GM18951 (cell line): ENCODE measurements at regions not wholly inside any gene's neighbourhood (a gene's known extent, or its start where the extent isn't known, plus 50 kb on each side); places are given as distances from the start of the nearest gene placed in this dataset.

Experiments
- POLR2A ChIP-seq: IDR thresholded peaks from 4 replicates; pipeline ENCODE4 v1.6.1; 2011; ENCODE audit warnings: mild to moderate bottlenecking; ENCODE audit not compliant: insufficient read length, insufficient read depth; ENCODE audit errors: extremely low read depth
- in situ Hi-C: fragments of 300-500 bp; cut with MboI; formaldehyde crosslinking; loops from one replicate; pipeline ENCODE4 v1.12.0; 2022; ENCODE audit warnings: low sequenced_read_pairs, mixed read lengths, inconsistent platforms; ENCODE audit not compliant: unreplicated experiment

DNA sequence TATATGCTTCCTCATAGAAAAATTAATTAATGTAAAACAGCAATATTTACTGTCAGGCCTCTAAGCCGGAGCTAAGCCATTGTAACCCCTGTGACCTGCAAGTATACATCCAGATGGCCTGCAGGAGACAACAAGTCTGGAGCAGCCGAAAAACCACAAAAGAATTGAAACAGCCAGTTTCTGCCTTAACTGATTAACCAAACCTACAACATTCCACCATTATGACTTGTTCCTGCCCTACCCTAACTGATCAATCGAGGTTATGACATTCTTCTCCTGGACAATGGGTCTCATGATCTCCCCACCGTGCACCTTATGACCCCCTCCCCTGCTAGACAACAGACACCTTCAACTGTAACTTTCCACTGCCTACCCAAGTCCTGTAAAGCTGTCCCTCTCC, 205.8 kb upstream of the DUSP10 start:
- in situ Hi-C loops, result no loop called here
- no peak for TF ChIP-seq POLR2A

DNA sequence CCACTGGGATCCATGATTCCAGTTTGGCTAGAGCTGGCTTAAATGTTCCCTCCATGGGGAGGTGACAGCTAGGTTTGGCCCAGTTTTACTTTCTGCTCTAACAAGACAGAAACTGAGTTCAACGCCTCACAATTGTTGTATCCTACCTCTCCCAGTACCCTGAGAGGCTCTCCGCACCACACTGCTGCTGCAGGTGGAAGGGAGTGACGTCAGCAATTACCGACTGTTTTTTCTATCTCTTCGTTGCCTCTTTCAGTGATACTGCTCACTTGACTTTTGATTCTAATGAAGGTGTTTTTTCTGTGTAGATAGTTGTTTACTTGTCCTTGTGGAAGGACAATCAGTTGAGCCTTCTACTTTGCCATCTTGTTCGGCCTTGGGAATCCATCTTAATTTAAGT, 204.9 kb upstream of the DUSP10 start:
- in situ Hi-C loops, result no loop called here
- no peak for TF ChIP-seq POLR2A

DNA sequence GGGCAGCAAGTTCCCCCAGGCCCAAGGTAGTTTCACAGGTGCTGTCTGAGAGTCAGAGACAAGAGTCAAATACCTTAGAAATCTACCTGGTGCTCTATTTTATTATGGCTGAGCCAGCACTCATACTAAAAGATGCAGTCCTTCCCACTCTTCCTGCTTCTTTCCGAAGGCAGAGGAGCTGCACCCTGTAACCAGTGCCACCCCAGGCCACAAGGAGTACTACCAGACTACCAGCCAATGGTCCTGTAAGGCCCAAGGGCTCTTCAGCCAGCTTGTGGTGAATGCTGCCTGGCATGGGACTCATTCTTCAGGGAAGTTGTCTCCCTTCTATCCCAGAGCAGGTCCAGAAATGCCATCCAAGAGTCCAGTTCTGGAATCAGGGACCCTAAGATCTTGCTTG, 203.8 kb upstream of the DUSP10 start:
- in situ Hi-C loops, result no loop called here
- TF ChIP-seq POLR2A, result no peak

DNA sequence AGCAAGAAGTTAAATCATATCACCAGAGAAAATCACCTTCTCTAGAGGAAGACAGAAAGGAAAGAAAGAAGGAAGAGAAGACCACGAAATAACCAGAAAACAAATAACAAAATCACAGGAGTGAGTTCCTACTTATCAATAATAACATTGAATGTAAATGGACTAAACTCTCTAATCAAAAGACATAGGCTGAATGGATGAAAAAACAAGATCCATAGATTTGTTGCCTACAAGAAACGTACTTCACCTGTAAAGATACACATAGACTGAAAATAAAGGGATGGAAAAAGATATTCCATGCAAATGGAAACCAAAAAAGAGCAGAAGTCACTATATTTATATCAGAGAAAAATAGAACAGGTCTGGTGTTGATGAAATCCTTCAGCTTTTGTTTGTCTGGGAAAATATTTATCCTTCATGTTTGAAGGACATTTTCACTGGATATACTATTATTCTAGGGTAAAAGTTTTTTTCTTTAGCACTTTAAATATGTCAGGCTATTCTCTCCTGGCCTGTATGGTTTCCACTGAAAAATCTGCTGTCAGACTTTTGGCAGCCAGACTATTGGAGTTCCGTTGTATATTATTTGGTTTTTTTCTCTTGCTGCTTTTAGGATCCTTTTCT, 202.5 kb upstream of the DUSP10 start:
- no peak for TF ChIP-seq POLR2A
- in situ Hi-C loops, result no loop called here

DNA sequence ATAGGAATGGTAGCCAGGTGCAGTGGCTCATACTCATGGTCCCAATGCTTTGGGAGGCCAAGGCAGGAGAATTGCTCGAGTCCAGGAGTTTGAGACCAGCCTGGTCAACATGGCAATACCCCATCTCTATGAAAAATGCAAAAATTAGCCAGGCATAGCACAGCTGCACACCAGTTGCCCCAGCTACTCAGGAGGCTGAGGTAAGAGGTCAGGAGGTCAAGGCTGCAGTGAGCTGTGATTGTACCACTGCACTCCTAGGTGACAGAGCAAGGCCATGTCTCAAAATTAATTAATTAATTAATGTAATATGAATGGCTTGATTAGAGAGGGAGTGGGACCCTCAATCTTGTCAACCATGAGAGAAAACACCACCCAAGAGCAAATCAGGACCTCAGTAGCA, 198.7 kb upstream of the DUSP10 start:
- TF ChIP-seq POLR2A, result no peak
- in situ Hi-C loops, result no loop called here

DNA sequence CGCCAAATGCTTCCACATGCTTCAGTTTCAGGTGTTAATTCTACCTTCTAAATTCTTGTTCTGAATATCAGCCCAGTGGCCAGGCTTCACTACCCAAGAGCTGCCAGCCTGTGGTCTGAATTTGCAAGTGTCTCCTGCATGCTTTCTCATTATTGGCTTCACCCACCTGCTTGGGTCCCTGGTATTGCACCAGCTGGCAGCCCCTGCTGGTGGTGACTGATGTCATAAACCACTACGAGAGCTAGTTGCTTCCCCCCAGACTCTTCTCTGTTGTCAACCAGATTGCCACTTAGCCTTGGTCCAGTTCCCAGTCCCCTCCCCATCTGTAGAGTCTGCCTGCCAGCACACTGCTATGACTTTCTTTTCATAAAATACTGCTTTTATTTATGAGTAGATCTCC, 197.7 kb upstream of the DUSP10 start:
- no peak for TF ChIP-seq POLR2A
- in situ Hi-C loops, result no loop called here

DNA sequence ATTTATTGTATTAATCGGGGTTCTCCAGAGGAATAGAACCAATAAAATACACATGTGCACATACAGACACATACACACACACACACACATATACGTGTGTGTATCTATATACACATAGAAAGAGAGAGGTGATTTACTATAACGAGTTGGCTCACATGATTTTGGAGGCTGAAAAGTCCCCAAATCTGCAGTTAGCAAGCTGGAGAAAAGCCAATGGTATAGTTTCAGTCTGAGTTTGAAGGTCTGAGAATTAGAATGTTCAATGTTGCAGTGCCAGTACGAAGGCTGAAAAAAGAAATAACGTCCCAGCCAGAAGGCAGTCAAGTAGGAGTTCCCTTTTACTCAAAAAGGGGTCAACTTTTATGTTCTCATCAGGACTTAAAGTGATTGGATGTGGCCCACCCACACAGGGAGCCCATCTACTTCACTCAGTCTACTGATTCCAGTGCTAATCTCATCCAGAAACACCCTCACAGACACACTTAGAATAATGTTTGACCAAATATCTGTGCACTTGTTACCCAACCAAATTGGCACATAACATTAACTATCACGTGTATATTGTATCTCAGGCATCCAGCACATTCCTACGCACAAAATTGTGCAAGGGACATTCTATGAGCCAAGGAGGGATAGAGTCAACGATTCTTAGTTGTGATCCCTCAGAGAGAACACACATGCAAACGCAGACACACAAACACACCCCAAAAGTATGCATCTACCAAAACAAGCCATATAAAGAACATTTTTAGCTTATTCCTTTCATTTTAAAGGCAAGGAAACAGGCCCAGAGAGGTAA, 195.5 kb upstream of the DUSP10 start:
- in situ Hi-C loops, result no loop called here
- no peak for TF ChIP-seq POLR2A

DNA sequence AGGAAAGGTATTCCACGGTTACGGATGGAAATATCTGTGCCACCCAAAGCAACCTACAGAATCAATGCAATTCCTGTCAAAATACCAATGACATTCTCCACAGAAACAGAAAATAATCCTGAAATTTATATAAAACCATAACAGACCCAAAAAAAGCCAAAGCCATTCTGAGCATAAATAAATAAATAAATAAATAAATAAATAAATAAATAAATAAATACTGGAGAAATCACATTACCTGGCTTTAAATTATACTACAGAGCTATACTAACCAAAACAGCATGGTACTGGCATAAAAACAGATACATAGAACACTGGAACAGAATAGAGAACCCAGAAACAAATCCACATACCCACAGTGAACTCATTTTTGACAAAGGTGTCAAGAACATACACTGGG, 191.9 kb upstream of the DUSP10 start:
- no peak for TF ChIP-seq POLR2A
- in situ Hi-C loops, result no loop called here

DNA sequence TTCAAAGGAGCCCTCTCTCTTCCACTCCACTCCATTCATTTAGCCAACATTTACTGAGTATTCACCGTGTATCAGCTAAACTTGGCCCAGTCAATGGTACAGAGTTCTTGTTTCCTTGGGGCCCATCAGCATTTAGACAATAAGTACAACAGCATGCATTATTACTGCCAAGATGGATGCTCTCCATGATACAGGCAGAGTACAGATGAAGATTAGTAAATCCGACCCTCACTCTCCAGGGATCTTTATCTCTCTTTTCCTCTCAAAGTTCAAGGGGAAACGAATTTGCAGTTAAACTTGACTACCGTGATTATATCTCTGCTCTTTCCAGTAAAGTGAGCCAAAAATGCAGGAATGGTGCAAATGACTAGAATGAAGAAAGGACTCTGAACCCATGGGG, 184.6 kb upstream of the DUSP10 start:
- TF ChIP-seq POLR2A, result no peak
- in situ Hi-C loops, result no loop called here

DNA sequence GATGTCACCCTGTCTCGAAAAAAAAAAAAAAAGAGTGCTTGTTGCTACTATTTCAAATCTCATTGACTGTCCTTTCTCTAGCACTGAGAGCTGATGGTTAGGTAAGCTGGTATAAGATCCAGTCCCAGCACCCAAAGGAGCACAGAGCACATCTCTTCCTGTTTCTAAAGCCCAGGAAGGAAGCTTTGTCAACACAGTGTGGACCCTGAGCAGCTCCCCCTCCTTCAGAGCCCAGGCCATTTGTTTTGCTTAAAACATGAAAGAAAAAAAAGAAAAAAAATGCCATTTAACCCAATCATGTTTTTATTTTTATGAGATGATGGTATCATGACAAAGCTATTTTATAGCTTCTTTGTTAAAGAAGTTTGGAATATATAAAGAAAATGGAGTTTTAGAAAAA, 184.1 kb upstream of the DUSP10 start:
- no peak for TF ChIP-seq POLR2A
- in situ Hi-C loops, result no loop called here

DNA sequence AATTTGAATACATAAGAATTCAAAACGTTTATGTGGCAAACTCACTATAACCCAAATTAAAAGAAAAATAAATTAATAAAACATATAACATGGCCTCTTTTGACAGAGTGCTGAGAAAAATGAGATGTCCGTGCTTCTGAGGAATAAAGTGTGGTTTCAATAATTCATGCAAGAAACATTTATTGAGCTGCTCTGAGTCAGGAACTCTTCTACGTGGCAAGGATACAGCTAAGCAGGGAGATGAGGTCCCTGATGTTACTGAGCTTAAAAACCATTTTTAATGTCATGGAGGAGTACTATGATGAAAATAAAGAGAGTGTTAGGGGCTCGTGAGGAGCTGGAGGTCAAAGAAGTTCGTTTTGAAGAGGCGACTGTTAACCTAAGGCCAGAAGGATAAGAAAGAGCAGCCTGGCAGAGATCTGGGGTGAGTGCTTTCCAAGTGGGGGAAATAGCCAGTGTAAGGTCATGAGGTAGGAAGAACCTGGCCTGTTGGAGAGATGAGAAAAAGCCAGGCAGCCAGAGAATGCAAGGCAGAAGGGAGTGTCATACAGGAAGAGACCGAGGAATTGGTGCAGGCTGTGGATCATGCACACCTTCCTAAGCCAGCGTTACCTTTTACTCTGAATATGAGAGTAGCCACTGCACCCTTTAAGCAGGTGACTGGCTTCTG, 182.2 kb upstream of the DUSP10 start:
- no peak for TF ChIP-seq POLR2A
- in situ Hi-C loops, result no loop called here

DNA sequence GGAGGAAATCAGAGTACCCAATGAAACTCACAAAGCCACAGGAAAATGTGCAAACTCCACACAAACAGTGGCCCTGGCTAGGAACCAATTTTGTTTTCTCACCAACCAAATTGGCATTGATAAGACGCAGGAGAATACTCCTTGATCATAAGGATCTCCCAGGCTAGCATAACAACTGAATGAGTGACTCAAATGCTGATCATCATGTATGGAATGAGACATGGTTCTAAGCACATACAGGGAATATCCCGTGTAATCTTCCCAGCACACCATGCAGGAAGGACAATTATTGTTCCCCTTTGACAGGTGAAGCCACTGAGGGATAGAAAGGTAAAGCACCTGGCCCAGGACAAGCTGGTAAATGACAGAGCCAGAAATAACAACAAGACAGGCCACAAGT, 180.0 kb upstream of the DUSP10 start:
- no peak for TF ChIP-seq POLR2A
- in situ Hi-C loops, result no loop called here

DNA sequence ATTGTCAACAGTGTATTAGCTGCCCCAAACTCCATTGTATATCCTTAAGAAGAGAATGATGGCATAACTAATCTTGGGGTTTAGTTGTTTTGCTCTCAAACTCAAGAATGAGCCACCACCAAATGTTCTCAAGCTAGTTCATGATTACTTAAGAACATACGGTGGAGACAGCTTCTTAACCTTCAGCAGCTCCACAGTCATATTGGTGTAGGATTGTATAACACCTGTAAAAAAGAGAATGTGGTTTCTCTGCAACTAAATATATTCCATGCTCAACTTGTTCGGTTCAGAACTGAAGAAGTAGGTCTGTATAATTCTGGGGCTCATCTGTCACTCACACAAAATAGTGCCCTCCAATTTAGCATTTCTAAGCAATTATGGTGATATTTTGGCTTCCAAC, 177.9 kb upstream of the DUSP10 start:
- no peak for TF ChIP-seq POLR2A
- in situ Hi-C loops, result no loop called here

DNA sequence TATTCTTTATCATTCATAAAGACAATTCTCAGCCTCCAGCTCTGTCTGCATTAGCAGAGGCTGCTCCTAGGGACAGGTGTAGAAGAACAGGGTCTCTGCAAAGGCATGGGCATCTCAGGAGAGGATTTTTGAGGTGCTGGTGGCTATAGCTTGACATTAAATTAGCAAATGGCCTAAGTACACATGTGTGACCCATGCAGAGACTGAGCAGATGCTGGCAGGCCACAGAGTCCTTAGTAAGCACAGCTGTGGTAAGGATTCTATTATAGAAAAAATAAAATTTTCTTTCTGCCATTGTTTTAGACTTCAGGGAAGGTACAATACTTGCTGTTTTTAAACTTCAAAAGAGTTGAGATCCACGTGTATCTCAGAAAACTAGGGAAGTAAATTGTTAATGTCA, 177.5 kb upstream of the DUSP10 start:
- in situ Hi-C loops, result no loop called here
- no peak for TF ChIP-seq POLR2A

DNA sequence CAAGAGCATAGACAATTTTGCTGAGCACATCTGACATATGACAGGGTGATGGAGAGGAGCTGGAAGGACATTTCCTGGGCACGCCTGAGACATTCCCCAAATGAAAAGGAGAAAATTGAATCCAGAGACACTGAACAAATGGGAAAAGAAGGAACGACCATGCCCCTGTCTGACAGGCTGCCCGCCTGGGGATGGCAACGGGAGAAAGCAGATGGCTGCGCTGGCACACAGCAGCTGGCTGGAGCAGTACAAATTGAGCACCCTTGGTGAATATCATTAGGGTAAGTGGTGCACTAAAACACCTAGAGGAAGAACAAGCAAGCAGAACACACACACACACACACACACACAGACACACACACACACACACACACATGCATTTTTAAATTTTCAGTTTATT, 174.3 kb upstream of the DUSP10 start:
- TF ChIP-seq POLR2A, result no peak
- in situ Hi-C loops, result no loop called here
